Trophoblast cell (in vitro differentiated cells and primary cell): ENCODE measurements at regions not wholly inside any gene's neighbourhood (a gene's known extent, or its start where the extent isn't known, plus 50 kb on each side); places are given as distances from the start of the nearest gene placed in this dataset.

Experiments used
- DNase-seq, 2 donors: peaks; one replicate each; pipeline ENCODE4 v3.0.0-alpha.2; 2016
- H2AFZ ChIP-seq: 2 replicates; pipeline ENCODE4 v1.6.1; 2013; ENCODE audit warnings: low read length, moderate library complexity, mild to moderate bottlenecking; ENCODE audit not compliant: insufficient read depth, poor library complexity
- H2AK5ac ChIP-seq: 2 replicates; pipeline ENCODE4 v1.6.1; 2013; ENCODE audit warnings: mild to moderate bottlenecking, low read length
- H2BK120ac ChIP-seq: 2 replicates; pipeline ENCODE4 v1.6.1; 2013; ENCODE audit warnings: low read length, mild to moderate bottlenecking, moderate library complexity; ENCODE audit not compliant: insufficient read depth, poor library complexity
- H2BK12ac ChIP-seq: 2 replicates; pipeline ENCODE4 v1.6.1; 2013; ENCODE audit warnings: mild to moderate bottlenecking, low read length, moderate library complexity
- H2BK5ac ChIP-seq: 2 replicates; pipeline ENCODE4 v1.6.1; 2013; ENCODE audit warnings: low read length, low read depth, moderate library complexity, mild to moderate bottlenecking; ENCODE audit not compliant: poor library complexity
- H3K14ac ChIP-seq: 2 replicates; pipeline ENCODE4 v1.6.1; 2013; ENCODE audit warnings: mild to moderate bottlenecking, low read length
- H3K18ac ChIP-seq: 2 replicates; pipeline ENCODE4 v1.6.1; 2013; ENCODE audit warnings: mild to moderate bottlenecking, low read length
- H3K23ac ChIP-seq: 2 replicates; pipeline ENCODE4 v1.6.1; 2013; ENCODE audit warnings: low read length
- H3K27ac ChIP-seq: 2 replicates; pipeline ENCODE4 v1.5.1; 2013; ENCODE audit warnings: low read depth, mild to moderate bottlenecking, inconsistent platforms, low read length, moderate library complexity
- H3K27me3 ChIP-seq: 2 replicates; pipeline ENCODE4 v1.6.1; 2013; ENCODE audit warnings: inconsistent platforms, mild to moderate bottlenecking, low read length, moderate library complexity; ENCODE audit not compliant: insufficient read depth
- H3K36me3 ChIP-seq, 2 experiments: 1 replicate in 1 of 2; 2 replicates in 1 of 2; pipeline ENCODE4 v1.6.1; 2013; ENCODE audit warnings: low read length in 2 of 2, mild to moderate bottlenecking in 2 of 2, moderate library complexity in 1 of 2; ENCODE audit not compliant: insufficient read depth in 2 of 2, control insufficient read depth in 1 of 2
- H3K4ac ChIP-seq: 2 replicates; pipeline ENCODE4 v1.6.1; 2013; ENCODE audit warnings: low read depth, mild to moderate bottlenecking, low read length, moderate library complexity
- H3K4me1 ChIP-seq, 2 experiments: 1 replicate in 1 of 2; 2 replicates in 1 of 2; pipeline ENCODE4 v1.6.1; 2013; ENCODE audit warnings: low read length in 2 of 2, mild to moderate bottlenecking in 2 of 2, moderate library complexity in 1 of 2; ENCODE audit not compliant: insufficient read depth in 2 of 2, control insufficient read depth in 1 of 2
- H3K4me2 ChIP-seq: 2 replicates; pipeline ENCODE4 v1.6.1; 2013; ENCODE audit warnings: inconsistent platforms, mild to moderate bottlenecking, low read length, moderate library complexity
- H3K4me3 ChIP-seq: 2 replicates; pipeline ENCODE4 v1.5.1; 2013; ENCODE audit warnings: mild to moderate bottlenecking, low read depth, low read length, inconsistent platforms
- H3K79me1 ChIP-seq: one replicate; pipeline ENCODE4 v1.6.1; 2013; ENCODE audit warnings: low read length
- H3K79me2 ChIP-seq: 2 replicates; pipeline ENCODE4 v1.6.1; 2013; ENCODE audit warnings: low read length, mild to moderate bottlenecking; ENCODE audit not compliant: control insufficient read depth, insufficient read depth, poor library complexity
- H3K9ac ChIP-seq: 2 replicates; pipeline ENCODE4 v1.6.1; 2013; ENCODE audit warnings: mild to moderate bottlenecking, low read length
- H3K9me3 ChIP-seq: 2 replicates; pipeline ENCODE4 v1.6.1; 2013; ENCODE audit warnings: low read depth, mild to moderate bottlenecking, control low read depth, inconsistent platforms, low read length; ENCODE audit not compliant: insufficient read depth
- H4K12ac ChIP-seq: 2 replicates; pipeline ENCODE4 v1.6.1; 2013; ENCODE audit warnings: low read depth, mild to moderate bottlenecking, low read length, moderate library complexity
- H4K8ac ChIP-seq: 2 replicates; pipeline ENCODE4 v1.6.1; 2013; ENCODE audit warnings: low read depth, mild to moderate bottlenecking, low read length, moderate library complexity
- H4K91ac ChIP-seq: one replicate; pipeline ENCODE4 v1.6.1; 2013; ENCODE audit warnings: low read depth, mild to moderate bottlenecking, low read length, moderate library complexity
- WGBS: extraction: QIAGEN DNeasy Blood & Tissue Kit; methylation state at CpG from one replicate; pipeline ENCODE4 v1.1.7; 2013; ENCODE audit warnings: missing lambda C conversion rate; ENCODE audit not compliant: insufficient read length, insufficient coverage; ENCODE audit errors: extremely low coverage; 5-methylcytosine and 5-hydroxymethylcytosine counted together

DNA sequence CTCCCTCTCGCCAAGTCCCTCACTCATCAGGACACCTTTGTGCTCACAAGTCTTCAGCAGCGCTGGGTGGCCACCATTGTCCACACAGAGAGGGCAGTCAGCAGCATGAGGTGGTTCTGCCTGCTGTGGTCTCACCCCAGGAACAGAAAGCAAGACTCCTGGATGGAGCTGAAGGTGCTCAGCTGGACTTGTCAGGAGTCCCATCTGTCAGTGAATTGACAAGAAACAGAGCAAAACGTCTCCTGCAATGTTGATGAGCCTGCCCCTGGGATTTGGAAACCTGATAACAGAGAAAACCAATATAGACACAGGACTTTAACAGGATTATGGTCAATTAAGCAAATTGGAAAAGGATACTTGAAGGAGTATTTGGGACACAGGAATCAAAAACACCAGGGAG lies 122.2 kb upstream of the PRSS58 start:
- H3K18ac ChIP-seq: no peak overlapping the region
- H3K79me2 ChIP-seq: no peaks in the 10 kb centered on the region
- no peak overlapping the region for H3K4me2 ChIP-seq
- H2BK5ac ChIP-seq: no peak overlapping the region
- H3K9ac ChIP-seq: no peak overlapping the region
- no peak overlapping the region for H2BK120ac ChIP-seq
- H3K79me1 ChIP-seq: peaks cover 6% of the 10 kb centered on the region
- H4K91ac ChIP-seq: no peak overlapping the region
- H2BK12ac ChIP-seq: peak overlapping the region; percentile 59
- no peak overlapping the region for H2AK5ac ChIP-seq
- no CpG with 5 or more reads among the region's 3 CpGs for WGBS
- no peak overlapping the region for H3K23ac ChIP-seq
- H4K12ac ChIP-seq: no peak overlapping the region
- DNase-seq: no peak
- no peak overlapping the region for H3K14ac ChIP-seq
- no peak overlapping the region for H4K8ac ChIP-seq
- H2AFZ ChIP-seq: no peak overlapping the region
- H3K36me3 ChIP-seq: no peaks in the 10 kb centered on the region
- H3K27me3 ChIP-seq: no peaks in the 10 kb centered on the region
- no peak overlapping the region for H3K4ac ChIP-seq
- H3K4me3 ChIP-seq: no peak overlapping the region
- no peaks in the 10 kb centered on the region for H3K9me3 ChIP-seq
- peaks cover 24% of the 10 kb centered on the region in 2 experiments for H3K4me1 ChIP-seq
- no peak overlapping the region for H3K27ac ChIP-seq

DNA sequence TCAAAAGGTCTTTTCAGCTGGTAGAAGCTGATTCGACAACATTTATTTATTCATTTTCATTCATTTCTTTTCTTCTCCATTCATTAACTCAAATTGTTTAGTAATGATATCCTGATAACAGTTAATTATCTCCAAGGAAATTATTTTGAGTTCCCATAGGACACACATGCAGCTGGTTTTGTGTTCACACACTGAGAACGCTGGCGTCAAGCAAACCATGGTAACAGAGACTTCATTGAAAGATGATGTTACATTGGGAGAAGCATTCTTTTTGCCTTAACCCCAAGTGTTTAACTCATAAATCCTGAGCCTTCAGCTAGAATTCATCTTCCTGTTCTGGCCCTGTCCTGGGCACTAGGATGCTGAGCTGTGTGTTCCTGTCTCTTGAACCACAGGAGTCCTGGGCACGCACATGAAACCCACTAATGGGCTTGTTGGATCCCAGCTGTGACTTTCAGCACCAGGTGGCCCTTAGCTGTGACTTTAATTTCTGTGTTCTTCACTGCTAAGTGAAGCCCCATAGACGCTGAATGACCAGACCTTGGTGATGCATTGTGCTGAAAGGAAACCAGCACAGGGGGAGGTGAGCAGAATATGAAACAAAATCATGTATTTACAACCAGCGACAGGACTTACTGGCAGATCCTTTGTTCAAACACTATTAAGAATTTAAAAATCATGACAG lies 121.5 kb upstream of the PRSS58 start:
- WGBS: no CpG with 5 or more reads among the region's 6 CpGs
- H3K4me3 ChIP-seq: no peak overlapping the region
- no peak overlapping the region for H4K91ac ChIP-seq
- peaks cover 24% of the 10 kb centered on the region in 2 experiments for H3K4me1 ChIP-seq
- no peak for DNase-seq
- no peaks in the 10 kb centered on the region for H3K9me3 ChIP-seq
- no peaks in the 10 kb centered on the region for H3K36me3 ChIP-seq
- H3K4me2 ChIP-seq: no peak overlapping the region
- no peak overlapping the region for H2AFZ ChIP-seq
- no peak overlapping the region for H3K9ac ChIP-seq
- H3K23ac ChIP-seq: no peak overlapping the region
- no peak overlapping the region for H2BK120ac ChIP-seq
- no peaks in the 10 kb centered on the region for H3K79me2 ChIP-seq
- H3K27ac ChIP-seq: no peak overlapping the region
- peaks cover 6% of the 10 kb centered on the region for H3K79me1 ChIP-seq
- no peak overlapping the region for H2AK5ac ChIP-seq
- H4K8ac ChIP-seq: no peak overlapping the region
- peak overlapping the region; percentile 6 for H2BK12ac ChIP-seq
- no peak overlapping the region for H3K14ac ChIP-seq
- no peak overlapping the region for H4K12ac ChIP-seq
- H3K4ac ChIP-seq: no peak overlapping the region
- H3K27me3 ChIP-seq: no peaks in the 10 kb centered on the region
- no peak overlapping the region for H2BK5ac ChIP-seq
- H3K18ac ChIP-seq: no peak overlapping the region

DNA sequence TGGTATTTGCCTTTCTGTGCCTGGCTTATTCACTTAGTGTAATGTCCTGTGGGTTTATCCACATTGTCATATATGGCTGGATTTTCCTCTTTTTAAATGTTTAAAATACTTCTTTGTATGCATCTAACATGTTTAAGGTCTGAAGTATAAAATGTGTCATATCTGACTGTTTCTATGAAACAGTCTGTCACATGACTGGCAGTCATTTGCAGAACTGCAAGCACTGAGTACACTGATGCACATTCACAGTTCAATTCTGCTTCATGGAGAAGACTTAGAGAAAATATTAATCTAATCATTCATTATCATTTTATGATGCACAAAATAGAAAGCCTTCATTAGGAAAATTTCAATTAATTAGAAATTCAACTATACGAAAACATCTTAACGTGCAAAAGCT lies 119.7 kb upstream of the PRSS58 start:
- Histone ChIP-seq H3K79me2 (no peaks in the 10 kb centered on the region), H2AK5ac (no peak overlapping the region), H4K12ac (no peak overlapping the region), H3K36me3 (no peaks in the 10 kb centered on the region), H3K4me1 (peaks cover 22 to 24% of the 10 kb centered on the region in 2 experiments), H3K4ac (no peak overlapping the region), H3K18ac (no peak overlapping the region), H3K23ac (no peak overlapping the region), H2BK5ac (no peak overlapping the region), H3K27me3 (no peaks in the 10 kb centered on the region), H2BK120ac (no peak overlapping the region), H3K14ac (no peak overlapping the region), H3K9ac (no peak overlapping the region), H3K9me3 (no peaks in the 10 kb centered on the region), H3K4me3 (no peak overlapping the region), H3K4me2 (no peak overlapping the region), H4K91ac (no peak overlapping the region), H2AFZ (no peak overlapping the region), H4K8ac (no peak overlapping the region), H2BK12ac (no peak overlapping the region), H3K27ac (no peak overlapping the region), H3K79me1 (peaks cover 6% of the 10 kb centered on the region)
- WGBS: no CpG with 5 or more reads among the region's 2 CpGs
- DNase-seq: no peak

DNA sequence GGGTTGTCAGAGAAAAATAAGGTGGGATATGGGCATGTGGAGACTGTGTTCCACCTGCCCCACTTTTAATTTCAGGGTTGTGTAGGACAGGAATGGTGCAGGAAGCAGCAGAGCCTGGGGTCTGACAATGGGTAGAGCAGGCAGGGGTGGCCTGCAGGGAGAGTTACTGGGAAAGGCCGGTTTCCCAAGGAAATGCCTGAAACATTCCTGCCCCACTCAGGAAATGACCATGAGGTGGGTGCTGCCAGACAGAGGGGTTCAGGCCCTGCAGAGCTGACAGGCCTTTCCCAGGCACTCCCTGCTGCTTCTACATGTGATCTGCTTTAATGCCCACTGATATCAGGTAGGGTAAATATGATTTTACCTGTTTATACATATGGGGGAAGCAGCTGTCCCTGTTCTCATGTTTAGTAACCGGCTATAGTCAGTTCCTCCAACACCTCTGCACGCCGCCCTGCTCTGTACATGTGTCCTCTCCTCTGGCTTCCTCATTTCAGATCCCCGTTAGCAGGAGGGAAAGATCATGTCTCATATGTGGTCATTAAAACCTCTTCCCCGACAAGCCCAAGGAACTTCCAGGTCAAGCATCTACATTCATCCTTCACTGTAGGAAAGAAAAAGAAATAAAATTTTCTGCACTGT lies 118.6 kb upstream of the PRSS58 start:
- H3K27me3 ChIP-seq: no peaks in the 10 kb centered on the region
- peak overlapping the region; percentile 18 for H3K4me2 ChIP-seq
- H4K8ac ChIP-seq: no peak overlapping the region
- no peak overlapping the region for H4K12ac ChIP-seq
- H3K27ac ChIP-seq: peak overlapping the region; percentile 52
- peak overlapping the region; percentile 4 for H3K18ac ChIP-seq
- no peak overlapping the region for H3K4me3 ChIP-seq
- peak overlapping the region; percentile 17 for H2AFZ ChIP-seq
- peak overlapping the region; percentile 67 for H4K91ac ChIP-seq
- peak overlapping the region; percentile 8 for H2BK120ac ChIP-seq
- H3K14ac ChIP-seq: no peak overlapping the region
- H3K9ac ChIP-seq: no peak overlapping the region
- no peak for DNase-seq
- no peak overlapping the region for H2AK5ac ChIP-seq
- H3K36me3 ChIP-seq: no peaks in the 10 kb centered on the region
- peaks cover 6% of the 10 kb centered on the region for H3K79me1 ChIP-seq
- WGBS: no CpG with 5 or more reads among the region's 6 CpGs
- H3K79me2 ChIP-seq: no peaks in the 10 kb centered on the region
- H2BK5ac ChIP-seq: peak overlapping the region; percentile 1
- H3K9me3 ChIP-seq: no peaks in the 10 kb centered on the region
- no peak overlapping the region for H3K4ac ChIP-seq
- no peak overlapping the region for H3K23ac ChIP-seq
- peak overlapping the region; percentile 46 for H2BK12ac ChIP-seq
- peaks cover 22 to 24% of the 10 kb centered on the region in 2 experiments for H3K4me1 ChIP-seq
